HG03520 (cell line): ENCODE measurements at regions not wholly inside any gene's neighbourhood (a gene's known extent, or its start where the extent isn't known, plus 50 kb on each side); places are given as distances from the start of the nearest gene placed in this dataset.
A peak's percentile ranks its signal among the peaks of the same experiment; 100 is the strongest.
"Not testable (repeated sequence)": the region's sequence is repeated elsewhere in the genome, so short reads cannot be mapped to it uniquely, and the experiment has no call there.

ENCODE experiments used
- ATAC-seq: cut with Tn5 transposase; IDR thresholded peaks from one replicate; pipeline ENCODE4 v1.9.1; 2021; ENCODE audit warnings: mild to moderate bottlenecking, moderate library complexity; ENCODE audit not compliant: unreplicated experiment

DNA sequence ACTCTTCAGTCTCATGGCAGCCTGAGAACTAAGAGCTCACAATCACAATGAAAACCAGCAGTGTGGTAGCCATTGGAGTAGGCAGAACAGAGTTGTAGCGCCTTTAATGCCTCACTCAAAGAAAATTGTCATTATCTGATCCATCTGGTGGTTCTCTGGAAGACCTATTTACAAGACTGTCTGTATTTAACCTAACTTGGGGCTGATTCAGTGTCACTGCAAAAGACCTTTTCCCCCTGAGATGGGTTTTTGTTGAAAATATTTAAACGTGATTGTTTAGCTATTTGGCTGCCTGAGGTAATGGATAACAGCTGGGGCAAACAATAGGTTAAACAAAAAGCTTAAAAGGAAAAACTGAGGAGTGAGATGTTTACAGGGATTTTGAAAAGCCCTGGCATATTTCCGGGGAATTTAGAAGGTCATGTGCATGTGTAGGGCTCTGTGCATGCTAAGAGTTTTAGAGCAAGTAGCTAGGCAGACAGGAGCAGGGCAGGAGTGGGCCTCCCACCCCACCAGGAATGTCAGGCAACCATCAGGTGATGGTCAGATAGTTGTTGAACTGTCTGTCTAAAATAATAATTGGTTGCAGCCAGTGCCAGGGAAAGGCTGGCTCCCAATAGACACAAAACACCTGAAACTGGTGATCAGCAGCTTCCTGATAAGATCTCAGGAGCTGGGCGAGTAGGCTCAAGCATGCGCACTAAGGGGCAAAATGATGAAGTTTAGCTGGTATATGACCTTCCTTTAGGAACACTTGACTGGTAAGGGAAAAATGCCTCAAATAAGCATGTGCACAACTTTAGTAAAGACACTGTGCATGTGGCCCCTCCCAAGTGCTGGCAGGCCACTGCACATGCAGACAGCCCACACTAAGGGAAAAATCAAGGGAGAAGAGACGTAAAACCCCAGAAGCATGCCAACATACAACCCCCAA lies 70.8 kb upstream of the AKIRIN2 start:
- no peak for ATAC-seq

- ATAC-seq = no peak
These were observed 65.4 kb upstream of the AKIRIN2 start for GRCh38 chr6:87767478-87767877.

DNA sequence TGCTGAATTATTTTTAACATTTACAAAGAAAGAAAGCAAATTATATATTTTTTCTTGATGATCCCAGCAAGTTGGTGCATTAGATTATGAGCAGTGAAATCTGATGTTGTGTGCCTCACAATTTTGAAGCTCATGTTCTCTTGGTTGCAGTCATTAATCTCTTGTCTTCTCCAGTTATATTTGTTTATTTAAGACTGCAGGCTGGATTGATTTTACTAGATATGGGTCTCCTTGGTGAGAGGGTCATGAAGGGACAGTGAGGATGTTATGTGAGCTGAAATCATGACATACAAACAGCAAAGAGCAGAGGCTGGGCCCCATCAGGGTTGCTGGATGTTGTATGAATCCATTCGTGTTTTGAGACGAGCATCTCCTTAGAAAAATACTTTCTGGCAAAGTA lies 64.2 kb upstream of the AKIRIN2 start:
- ATAC-seq = no peak

GRCh38 chr6:87763901-87764300 lies 61.9 kb upstream of the AKIRIN2 start:
- no peak for ATAC-seq

DNA sequence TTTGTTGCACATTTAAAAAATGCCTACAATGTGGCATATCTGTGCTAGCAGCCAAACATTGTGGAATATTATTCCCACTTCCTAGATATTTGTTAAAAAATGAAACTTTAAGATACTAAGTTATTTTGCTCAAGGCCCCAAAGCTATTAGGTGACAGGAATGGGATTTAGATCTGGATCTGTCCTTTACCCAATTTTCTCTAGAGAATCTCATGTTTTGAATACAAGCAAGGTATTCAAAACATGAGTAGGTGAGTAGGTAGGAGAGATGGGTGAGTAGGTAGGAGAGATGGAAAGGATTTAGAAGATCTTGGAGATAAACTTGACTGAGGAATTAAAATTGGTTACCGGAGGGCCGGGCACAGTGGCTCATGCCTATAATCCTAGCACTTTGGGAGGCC lies 61.2 kb upstream of the AKIRIN2 start:
- ATAC-seq = no peak

DNA sequence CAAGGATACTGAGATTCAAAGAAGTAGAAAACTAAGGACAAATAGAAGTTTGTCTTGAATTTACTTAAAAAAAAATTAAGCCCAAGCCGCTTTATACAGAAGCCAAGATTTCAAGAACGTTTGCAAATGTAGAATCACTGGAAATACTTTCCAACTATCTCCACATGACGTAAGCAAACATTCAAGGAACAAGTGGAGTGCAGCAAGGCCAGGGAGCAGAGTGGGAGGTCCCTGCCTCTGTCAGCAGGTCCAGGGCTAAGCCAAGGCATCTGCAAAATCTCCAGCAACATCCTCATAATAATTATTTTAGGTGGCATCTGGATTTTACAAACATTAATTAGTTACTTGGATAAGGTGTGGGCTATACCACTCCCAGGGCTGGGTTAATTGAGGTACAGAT lies 60.1 kb upstream of the AKIRIN2 start:
- no peak for ATAC-seq

DNA sequence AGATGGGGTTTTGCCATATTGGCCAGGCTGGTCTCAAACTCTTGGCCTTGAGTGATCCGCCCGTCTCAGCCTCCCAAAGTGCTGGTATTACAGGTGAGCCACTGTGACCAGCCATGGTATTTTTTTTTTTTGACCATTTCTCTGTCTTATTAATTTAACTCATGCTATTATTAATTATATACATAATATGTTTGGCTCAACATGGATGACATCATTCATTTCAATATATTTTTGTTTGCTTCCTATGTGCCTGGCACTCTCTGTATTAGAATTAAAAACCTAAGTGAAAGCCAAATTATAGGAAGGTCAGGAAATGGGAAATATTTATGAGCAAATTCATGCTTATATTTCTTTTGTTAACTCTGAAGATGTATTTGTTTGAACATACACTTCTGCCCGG lies 55.8 kb upstream of the AKIRIN2 start:
- ATAC-seq = no peak

- peak; percentile 95 for ATAC-seq
These were observed 54.8 kb upstream of the AKIRIN2 start for GRCh38 chr6:87756858-87757257.

- no peak for ATAC-seq
These were observed 54.0 kb upstream of the AKIRIN2 start for GRCh38 chr6:87755708-87756671.

DNA sequence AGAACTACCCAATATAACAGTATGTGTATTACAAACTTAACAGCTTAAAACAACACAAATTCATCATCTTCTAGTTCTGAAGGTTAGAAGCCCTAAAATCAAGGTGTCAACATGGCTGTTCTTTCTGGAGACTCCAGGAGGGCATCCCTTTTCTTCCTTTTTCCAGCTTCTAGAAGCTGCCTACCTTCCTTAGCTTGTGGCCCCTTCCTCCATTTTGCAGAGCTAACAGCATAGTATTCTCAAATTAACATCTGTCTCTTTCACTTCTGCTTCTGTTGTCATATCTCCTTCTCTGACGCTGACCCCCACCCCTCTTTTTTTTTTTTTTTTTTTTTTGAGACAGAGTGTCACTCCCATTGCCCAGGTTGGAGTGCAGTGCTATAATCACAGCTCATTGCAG lies 52.8 kb upstream of the AKIRIN2 start:
- no peak for ATAC-seq

DNA sequence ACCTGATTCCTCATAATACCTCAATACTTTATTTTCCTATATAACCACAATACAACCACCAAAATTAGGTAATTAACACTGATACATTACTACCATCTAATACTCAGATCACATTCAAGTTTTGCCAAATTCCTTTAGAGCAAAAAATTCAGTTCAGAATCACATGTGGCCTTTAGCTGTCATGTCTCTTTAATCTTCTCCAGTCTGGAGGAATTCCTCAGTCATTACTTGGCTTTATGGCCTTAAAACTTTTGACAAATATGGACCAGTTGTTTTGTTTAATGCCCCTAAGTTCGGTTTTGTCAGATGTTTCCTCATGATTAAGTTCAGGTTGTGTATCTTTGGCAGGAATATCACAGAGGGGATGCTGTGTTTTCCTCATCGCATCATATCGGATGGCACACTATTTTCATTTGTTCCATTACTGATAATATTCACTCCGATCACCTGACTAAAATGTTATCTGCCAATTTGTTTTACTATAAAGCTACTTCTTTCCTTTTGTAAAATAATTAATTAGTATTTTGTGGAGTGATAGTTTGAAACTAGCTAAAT lies 51.2 kb upstream of the AKIRIN2 start:
- ATAC-seq = no peak

GRCh38 chr6:87752503-87752902 lies 50.5 kb upstream of the AKIRIN2 start:
- ATAC-seq = not testable (repeated sequence)
